Peyer's patch (tissue), 4 donors: ENCODE measurements at regions not wholly inside any gene's neighbourhood (a gene's known extent, or its start where the extent isn't known, plus 50 kb on each side); places are given as distances from the start of the nearest gene placed in this dataset.

Experiments
- POLR2A ChIP-seq, 2 donors: fragments of 450-650 bp; IDR thresholded peaks; one replicate each; pipeline ENCODE4 v1.5.1; 2017; ENCODE audit warnings: antibody characterized with exemption in 2 of 2, mild to moderate bottlenecking in 2 of 2, moderate library complexity in 2 of 2
- TF ChIP-seq, protein P1 (sequence below), 6 experiments: fragments of 450-650 bp in 4 of 6; fragments of 200-600 bp in 2 of 6; sonication (generic) in 1 of 6; IDR thresholded peaks; one replicate each; pipeline ENCODE4 v1.5.1; 2017 to 2019; ENCODE audit warnings: antibody characterized with exemption in 6 of 6, mild to moderate bottlenecking in 3 of 6, moderate library complexity in 1 of 6

DNA sequence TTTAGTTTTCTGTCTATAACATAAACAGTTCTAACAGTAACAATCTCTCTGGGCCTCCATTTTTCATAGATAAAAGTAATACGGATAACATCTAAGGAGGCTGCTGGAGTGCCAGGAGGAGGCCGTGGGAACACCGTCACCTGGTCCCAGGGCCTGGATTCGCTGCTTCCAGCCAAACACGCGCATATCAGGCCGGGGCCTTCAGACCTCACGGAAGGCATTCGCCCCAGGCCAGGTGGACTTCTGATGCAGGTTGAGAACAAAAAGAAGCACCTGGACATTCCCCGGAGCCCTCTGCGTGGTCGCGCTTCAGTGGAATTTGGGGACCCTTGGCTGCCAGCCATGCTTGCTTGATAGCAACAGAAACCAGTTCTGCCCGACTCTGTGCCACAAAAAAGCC lies 113.1 kb upstream of the GUCA2B start:
- no peak for TF ChIP-seq POLR2A (IDR thresholded peaks at IDR 0.05)
- TF ChIP-seq, protein P1, sequence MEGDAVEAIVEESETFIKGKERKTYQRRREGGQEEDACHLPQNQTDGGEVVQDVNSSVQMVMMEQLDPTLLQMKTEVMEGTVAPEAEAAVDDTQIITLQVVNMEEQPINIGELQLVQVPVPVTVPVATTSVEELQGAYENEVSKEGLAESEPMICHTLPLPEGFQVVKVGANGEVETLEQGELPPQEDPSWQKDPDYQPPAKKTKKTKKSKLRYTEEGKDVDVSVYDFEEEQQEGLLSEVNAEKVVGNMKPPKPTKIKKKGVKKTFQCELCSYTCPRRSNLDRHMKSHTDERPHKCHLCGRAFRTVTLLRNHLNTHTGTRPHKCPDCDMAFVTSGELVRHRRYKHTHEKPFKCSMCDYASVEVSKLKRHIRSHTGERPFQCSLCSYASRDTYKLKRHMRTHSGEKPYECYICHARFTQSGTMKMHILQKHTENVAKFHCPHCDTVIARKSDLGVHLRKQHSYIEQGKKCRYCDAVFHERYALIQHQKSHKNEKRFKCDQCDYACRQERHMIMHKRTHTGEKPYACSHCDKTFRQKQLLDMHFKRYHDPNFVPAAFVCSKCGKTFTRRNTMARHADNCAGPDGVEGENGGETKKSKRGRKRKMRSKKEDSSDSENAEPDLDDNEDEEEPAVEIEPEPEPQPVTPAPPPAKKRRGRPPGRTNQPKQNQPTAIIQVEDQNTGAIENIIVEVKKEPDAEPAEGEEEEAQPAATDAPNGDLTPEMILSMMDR (IDR thresholded peaks at IDR 0.05): no peak
